ENCODE measurements at regions not wholly inside any gene's neighbourhood (a gene's known extent, or its start where the extent isn't known, plus 50 kb on each side); places are given as distances from the start of the nearest gene placed in this dataset.

GRCh38 chr5:77157732-77158532 is 52.5 kb upstream of the PDE8B start:
- H3K9me3 ChIP-seq = no peaks in the 10 kb centered on the region
- H3K27ac ChIP-seq = no peak overlapping the region
- H3K27me3 ChIP-seq = no peaks in the 10 kb centered on the region
- TF ChIP-seq CTCF (IDR thresholded peaks at IDR 0.05) = no peak
- DNase-seq (no peak), ATAC-seq (no peak)
- no peaks in the 10 kb centered on the region for H3K4me1 ChIP-seq
- no peak overlapping the region for H3K4me3 ChIP-seq
- H3K36me3 ChIP-seq = no peaks in the 10 kb centered on the region
- intact Hi-C loops (cut with DNase I) = no loop called here

- ATAC-seq = no peak
- Histone ChIP-seq H3K4me1 (no peaks in the 10 kb centered on the region), H3K27me3 (no peaks in the 10 kb centered on the region), H3K27ac (no peak overlapping the region), H3K9me3 (no peaks in the 10 kb centered on the region), H3K36me3 (no peaks in the 10 kb centered on the region), H3K4me3 (no peak overlapping the region)
- no peak for TF ChIP-seq CTCF (IDR thresholded peaks at IDR 0.05)
- no peak for DNase-seq
- intact Hi-C loops (cut with DNase I) = no loop called here
Measured at GRCh38 chr5:77156379-77156778, 54.1 kb upstream of the PDE8B start.

GRCh38 chr5:77155179-77155785 is 55.2 kb upstream of the PDE8B start:
- DNase-seq = no peak
- intact Hi-C loops (cut with DNase I) = no loop called here
- Histone ChIP-seq H3K27ac (no peak overlapping the region), H3K4me3 (no peak overlapping the region), H3K9me3 (no peaks in the 10 kb centered on the region), H3K4me1 (no peaks in the 10 kb centered on the region), H3K27me3 (no peaks in the 10 kb centered on the region), H3K36me3 (no peaks in the 10 kb centered on the region)
- ATAC-seq = no peak
- TF ChIP-seq CTCF (IDR thresholded peaks at IDR 0.05) = no peak

- no peak overlapping the region for H3K4me3 ChIP-seq
- no peaks in the 10 kb centered on the region for H3K36me3 ChIP-seq
- ATAC-seq (no peak), DNase-seq (no peak)
- intact Hi-C loops (cut with DNase I) = no loop called here
- no peaks in the 10 kb centered on the region for H3K27me3 ChIP-seq
- no peak overlapping the region for H3K27ac ChIP-seq
- H3K4me1 ChIP-seq = no peaks in the 10 kb centered on the region
- TF ChIP-seq CTCF (IDR thresholded peaks at IDR 0.05) = no peak
- no peaks in the 10 kb centered on the region for H3K9me3 ChIP-seq
Measured at GRCh38 chr5:77152441-77152840, 58.0 kb upstream of the PDE8B start.

- Histone ChIP-seq H3K4me1 (peaks cover 0 to 4% of the 10 kb centered on the region in 2 donors), H3K27me3 (no peaks in the 10 kb centered on the region), H3K9me3 (no peaks in the 10 kb centered on the region), H3K36me3 (no peaks in the 10 kb centered on the region), H3K27ac (no peak overlapping the region), H3K4me3 (no peak overlapping the region)
- intact Hi-C loops (cut with DNase I) = no loop called here
- ATAC-seq (no peak), DNase-seq (no peak)
- TF ChIP-seq CTCF (IDR thresholded peaks at IDR 0.05) = no peak
Measured at GRCh38 chr5:77151501-77151900, 59.0 kb upstream of the PDE8B start.

Data from left lung (tissue), 4 donors.